ENCODE measurements at regions not wholly inside any gene's neighbourhood (a gene's known extent, or its start where the extent isn't known, plus 50 kb on each side); places are given as distances from the start of the nearest gene placed in this dataset.
"Not testable (repeated sequence)": the region's sequence is repeated elsewhere in the genome, so short reads cannot be mapped to it uniquely, and the experiment has no call there.

GRCh38 chr2:201946746-201947145 lies 86.9 kb upstream of the FZD7 start:
- not testable (repeated sequence) for H4K20me1 ChIP-seq (ENCODE audit: control insufficient read depth, extremely low read depth, insufficient read depth, low read length); H3K4me3 ChIP-seq (replicated peaks in 1 of 4; ENCODE audit: control extremely low read depth in 1 of 4, insufficient read depth in 1 of 4, low read depth in 3 of 4, low read length in 4 of 4); H3K4me1 ChIP-seq (ENCODE audit: control insufficient read depth, extremely low read depth, insufficient read depth, low read length); H3K9ac ChIP-seq (ENCODE audit: insufficient read depth, low read length); H3K4me2 ChIP-seq (ENCODE audit: extremely low read depth, insufficient read depth, low read length); H3K9me3 ChIP-seq (ENCODE audit: control insufficient read depth, insufficient read depth, low read depth, low read length); H3K27me3 ChIP-seq (ENCODE audit: control insufficient read depth, insufficient read depth, low read length); H2AFZ ChIP-seq (ENCODE audit: low read length); H3K36me3 ChIP-seq (ENCODE audit: control insufficient read depth, insufficient read depth, low read length); DNase-seq (ENCODE audit: low read depth in 2 of 2); H3K79me2 ChIP-seq (ENCODE audit: control insufficient read depth, insufficient read depth, low read length); H3K27ac ChIP-seq (ENCODE audit: insufficient read depth, low read length)

DNA sequence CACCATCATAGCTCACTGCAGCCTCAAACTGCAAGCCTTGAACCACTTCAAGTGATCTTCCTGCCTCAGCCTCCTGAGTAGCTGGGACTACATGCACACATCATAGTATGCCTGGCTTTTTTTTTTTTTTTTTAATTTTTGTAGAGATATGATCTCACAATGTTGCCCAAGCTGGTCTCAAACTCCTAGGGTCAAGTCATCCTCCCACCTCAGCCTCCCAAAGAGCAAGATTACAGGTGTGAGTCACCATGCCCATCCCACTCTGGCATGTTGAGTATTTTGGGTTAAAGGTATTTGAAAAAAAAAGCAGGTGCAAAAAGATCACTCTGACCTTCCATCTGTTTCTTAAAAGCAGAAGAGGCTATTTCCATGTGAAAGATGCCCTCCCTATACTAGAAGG lies 86.4 kb upstream of the FZD7 start:
- TF ChIP-seq, protein P1, sequence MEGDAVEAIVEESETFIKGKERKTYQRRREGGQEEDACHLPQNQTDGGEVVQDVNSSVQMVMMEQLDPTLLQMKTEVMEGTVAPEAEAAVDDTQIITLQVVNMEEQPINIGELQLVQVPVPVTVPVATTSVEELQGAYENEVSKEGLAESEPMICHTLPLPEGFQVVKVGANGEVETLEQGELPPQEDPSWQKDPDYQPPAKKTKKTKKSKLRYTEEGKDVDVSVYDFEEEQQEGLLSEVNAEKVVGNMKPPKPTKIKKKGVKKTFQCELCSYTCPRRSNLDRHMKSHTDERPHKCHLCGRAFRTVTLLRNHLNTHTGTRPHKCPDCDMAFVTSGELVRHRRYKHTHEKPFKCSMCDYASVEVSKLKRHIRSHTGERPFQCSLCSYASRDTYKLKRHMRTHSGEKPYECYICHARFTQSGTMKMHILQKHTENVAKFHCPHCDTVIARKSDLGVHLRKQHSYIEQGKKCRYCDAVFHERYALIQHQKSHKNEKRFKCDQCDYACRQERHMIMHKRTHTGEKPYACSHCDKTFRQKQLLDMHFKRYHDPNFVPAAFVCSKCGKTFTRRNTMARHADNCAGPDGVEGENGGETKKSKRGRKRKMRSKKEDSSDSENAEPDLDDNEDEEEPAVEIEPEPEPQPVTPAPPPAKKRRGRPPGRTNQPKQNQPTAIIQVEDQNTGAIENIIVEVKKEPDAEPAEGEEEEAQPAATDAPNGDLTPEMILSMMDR (conservative IDR thresholded peaks at IDR 0.05 in 1 of 2, IDR thresholded peaks at IDR 0.05 in 1 of 2; ENCODE audit: low read depth in 1 of 2, low read length in 2 of 2), result no peak
- TF ChIP-seq EZH2 (IDR thresholded peaks at IDR 0.05; ENCODE audit: low read length, missing control alignments), result no peak
- Histone ChIP-seq H3K9ac (ENCODE audit: insufficient read depth, low read length) (no peak overlapping the region), H3K79me2 (ENCODE audit: control insufficient read depth, insufficient read depth, low read length) (no peaks in the 10 kb centered on the region), H2AFZ (ENCODE audit: low read length) (no peak overlapping the region), H3K27me3 (ENCODE audit: control insufficient read depth, insufficient read depth, low read length) (no peaks in the 10 kb centered on the region), H3K4me2 (ENCODE audit: extremely low read depth, insufficient read depth, low read length) (no peak overlapping the region), H3K36me3 (ENCODE audit: control insufficient read depth, insufficient read depth, low read length) (no peaks in the 10 kb centered on the region), H3K27ac (ENCODE audit: insufficient read depth, low read length) (no peak overlapping the region), H3K4me1 (ENCODE audit: control insufficient read depth, extremely low read depth, insufficient read depth, low read length) (no peaks in the 10 kb centered on the region), H3K4me3 (replicated peaks in 1 of 4; ENCODE audit: control extremely low read depth in 1 of 4, insufficient read depth in 1 of 4, low read depth in 3 of 4, low read length in 4 of 4) (no peak overlapping the region), H4K20me1 (ENCODE audit: control insufficient read depth, extremely low read depth, insufficient read depth, low read length) (no peaks in the 10 kb centered on the region), H3K9me3 (ENCODE audit: control insufficient read depth, insufficient read depth, low read depth, low read length) (no peaks in the 10 kb centered on the region)
- no peak for DNase-seq (ENCODE audit: low read depth in 2 of 2)

GRCh38 chr2:201949181-201949926 lies 84.3 kb upstream of the FZD7 start:
- Histone ChIP-seq H3K27ac (ENCODE audit: insufficient read depth, low read length) (no peak overlapping the region), H3K36me3 (ENCODE audit: control insufficient read depth, insufficient read depth, low read length) (no peaks in the 10 kb centered on the region)

More at GRCh38 chr2:201949181-201949926, 84.3 kb upstream of the FZD7 start:
- DNase-seq (ENCODE audit: low read depth in 2 of 2), result peak in 1 of 2 donors; percentile 63
- Histone ChIP-seq H3K4me1 (ENCODE audit: control insufficient read depth, extremely low read depth, insufficient read depth, low read length) (no peaks in the 10 kb centered on the region), H2AFZ (ENCODE audit: low read length) (no peak overlapping the region), H4K20me1 (ENCODE audit: control insufficient read depth, extremely low read depth, insufficient read depth, low read length) (no peaks in the 10 kb centered on the region), H3K27me3 (ENCODE audit: control insufficient read depth, insufficient read depth, low read length) (no peaks in the 10 kb centered on the region), H3K4me2 (ENCODE audit: extremely low read depth, insufficient read depth, low read length) (no peak overlapping the region), H3K9ac (ENCODE audit: insufficient read depth, low read length) (no peak overlapping the region), H3K79me2 (ENCODE audit: control insufficient read depth, insufficient read depth, low read length) (no peaks in the 10 kb centered on the region), H3K9me3 (ENCODE audit: control insufficient read depth, insufficient read depth, low read depth, low read length) (no peaks in the 10 kb centered on the region), H3K4me3 (replicated peaks in 1 of 4; ENCODE audit: control extremely low read depth in 1 of 4, insufficient read depth in 1 of 4, low read depth in 3 of 4, low read length in 4 of 4) (no peak overlapping the region)
- TF ChIP-seq, protein P1 (conservative IDR thresholded peaks at IDR 0.05 in 1 of 2, IDR thresholded peaks at IDR 0.05 in 1 of 2; ENCODE audit: low read depth in 1 of 2, low read length in 2 of 2), result no peak
- no peak for TF ChIP-seq EZH2 (IDR thresholded peaks at IDR 0.05; ENCODE audit: low read length, missing control alignments)
